Neural progenitor cell (in vitro differentiated cells): ENCODE measurements at regions not wholly inside any gene's neighbourhood (a gene's known extent, or its start where the extent isn't known, plus 50 kb on each side); places are given as distances from the start of the nearest gene placed in this dataset.

Experiments
- CTCF ChIP-seq: fragments of 200-600 bp; sonication (generic); IDR thresholded peaks from 2 replicates; pipeline ENCODE4 v1.5.1; 2017; ENCODE audit warnings: antibody characterized with exemption, mild to moderate bottlenecking
- EZH2 ChIP-seq: fragments of 200-600 bp; sonication (generic); IDR thresholded peaks from 2 replicates; pipeline ENCODE4 v1.6.1; 2017; ENCODE audit warnings: antibody characterized with exemption, mild to moderate bottlenecking, moderate library complexity
- EZH2phosphoT487 ChIP-seq: fragments of 200-600 bp; sonication (generic); IDR thresholded peaks from 2 replicates; pipeline ENCODE4 v1.6.1; 2017; ENCODE audit warnings: antibody characterized with exemption

- TF ChIP-seq EZH2phosphoT487: no peak
- TF ChIP-seq CTCF: no peak
- no peak for TF ChIP-seq EZH2
These were observed 545.3 kb downstream of the GBE1 start for GRCh38 chr3:81216192-81216591.
